GM23248 (cell line): ENCODE measurements at regions not wholly inside any gene's neighbourhood (a gene's known extent, or its start where the extent isn't known, plus 50 kb on each side); places are given as distances from the start of the nearest gene placed in this dataset.

Experiments used
- EZH2 ChIP-seq: fragments of 200-600 bp; sonication (generic); IDR thresholded peaks from 2 replicates; pipeline ENCODE4 v1.6.1; 2018; ENCODE audit warnings: antibody characterized with exemption, mild to moderate bottlenecking; ENCODE audit not compliant: insufficient read depth, poor library complexity, severe bottlenecking
- EZH2phosphoT487 ChIP-seq: fragments of 200-600 bp; sonication (generic); IDR thresholded peaks from 2 replicates; pipeline ENCODE4 v1.6.1; 2018; ENCODE audit warnings: antibody characterized with exemption, moderate library complexity, mild to moderate bottlenecking, low read depth; ENCODE audit not compliant: insufficient read depth

DNA sequence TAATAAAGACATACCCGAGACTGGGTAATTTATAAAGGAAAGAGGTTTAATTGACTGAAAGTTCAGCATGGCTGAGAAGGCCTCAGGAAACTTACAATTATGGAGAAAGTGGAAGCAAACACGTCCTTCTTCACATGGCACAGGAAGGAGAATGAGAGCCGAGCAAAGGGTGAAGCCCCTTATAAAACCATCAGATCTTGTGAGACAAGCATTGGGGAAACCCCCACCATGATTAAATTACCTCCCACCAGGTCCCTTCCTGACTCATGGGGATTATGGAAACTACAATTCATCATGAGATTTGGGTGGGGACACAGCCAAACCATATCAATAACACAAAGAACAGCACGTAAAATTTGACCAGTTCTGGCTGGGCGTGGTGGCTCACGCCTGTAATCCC is 85.6 kb upstream of the ATF7IP start:
- TF ChIP-seq EZH2: no peak
- no peak for TF ChIP-seq EZH2phosphoT487
